Inferior parietal cortex (tissue), 1 donor: ENCODE measurements at regions not wholly inside any gene's neighbourhood (a gene's known extent, or its start where the extent isn't known, plus 50 kb on each side); places are given as distances from the start of the nearest gene placed in this dataset.

Experiments used
- DNase-seq: peaks from one replicate; pipeline ENCODE4 v3.0.0-alpha.2; 2016; ENCODE audit errors: extremely low spot score

GRCh38 chr13:80605716-80606115 is 264.8 kb upstream of the SPRY2 start:
- DNase-seq, result no peak

- no peak for DNase-seq
Measured at GRCh38 chr13:80605011-80605410, 264.1 kb upstream of the SPRY2 start.

- DNase-seq, result no peak
Measured at GRCh38 chr13:80604098-80604497, 263.2 kb upstream of the SPRY2 start.

- no peak for DNase-seq
Measured at GRCh38 chr13:80603351-80603750, 262.4 kb upstream of the SPRY2 start.

GRCh38 chr13:80599765-80600164 is 258.8 kb upstream of the SPRY2 start:
- DNase-seq, result no peak

GRCh38 chr13:80598189-80598588 is 257.3 kb upstream of the SPRY2 start:
- DNase-seq, result no peak

GRCh38 chr13:80591976-80592740 is 251.2 kb upstream of the SPRY2 start:
- DNase-seq, result no peak

GRCh38 chr13:80590551-80590950 is 249.6 kb upstream of the SPRY2 start:
- DNase-seq, result no peak

- DNase-seq, result no peak
Measured at GRCh38 chr13:80586356-80586755, 245.4 kb upstream of the SPRY2 start.

GRCh38 chr13:80585531-80585930 is 244.6 kb upstream of the SPRY2 start:
- no peak for DNase-seq

- DNase-seq, result no peak
Measured at GRCh38 chr13:80584785-80585184, 243.9 kb upstream of the SPRY2 start.

- no peak for DNase-seq
Measured at GRCh38 chr13:80584306-80584705, 243.4 kb upstream of the SPRY2 start.

- DNase-seq, result no peak
Measured at GRCh38 chr13:80577926-80578670, 237.2 kb upstream of the SPRY2 start.

GRCh38 chr13:80577285-80577684 is 236.4 kb upstream of the SPRY2 start:
- no peak for DNase-seq

- no peak for DNase-seq
Measured at GRCh38 chr13:80574113-80574850, 233.4 kb upstream of the SPRY2 start.

- DNase-seq, result peak; percentile 43
Measured at GRCh38 chr13:80572923-80573316, 232.0 kb upstream of the SPRY2 start.

GRCh38 chr13:80572308-80572922 is 231.5 kb upstream of the SPRY2 start:
- no peak for DNase-seq

- DNase-seq, result no peak
Measured at GRCh38 chr13:80571346-80572307, 230.7 kb upstream of the SPRY2 start.

GRCh38 chr13:80563439-80563838 is 222.5 kb upstream of the SPRY2 start:
- no peak for DNase-seq

- no peak for DNase-seq
Measured at GRCh38 chr13:80562433-80563156, 221.7 kb upstream of the SPRY2 start.
